GM21529 (cell line): ENCODE measurements at regions not wholly inside any gene's neighbourhood (a gene's known extent, or its start where the extent isn't known, plus 50 kb on each side); places are given as distances from the start of the nearest gene placed in this dataset.
"Not testable (repeated sequence)": the region's sequence is repeated elsewhere in the genome, so short reads cannot be mapped to it uniquely, and the experiment has no call there.

Source experiments
- ATAC-seq: cut with Tn5 transposase; IDR thresholded peaks from one replicate; pipeline ENCODE4 v1.9.1; 2021; ENCODE audit not compliant: unreplicated experiment

DNA sequence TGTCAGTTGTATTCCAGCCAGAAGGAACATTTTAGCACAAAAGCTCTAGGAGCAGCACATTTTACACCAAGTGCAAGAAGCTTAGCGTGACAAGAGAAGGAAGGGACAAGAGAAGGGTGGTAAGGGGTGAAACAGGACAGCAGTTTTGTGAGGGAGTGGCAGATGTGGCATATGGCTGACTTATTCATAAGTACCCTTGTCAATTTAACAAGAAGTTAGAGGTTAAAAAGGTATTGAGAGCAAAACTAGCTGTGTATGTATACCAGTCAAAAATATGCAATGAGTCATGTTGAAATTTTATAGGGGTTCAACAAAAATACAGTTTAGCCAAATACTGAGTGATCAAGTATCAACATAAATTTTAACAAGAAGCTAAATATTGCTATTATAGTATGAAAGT, 561.5 kb upstream of the POT1 start:
- no peak for ATAC-seq

DNA sequence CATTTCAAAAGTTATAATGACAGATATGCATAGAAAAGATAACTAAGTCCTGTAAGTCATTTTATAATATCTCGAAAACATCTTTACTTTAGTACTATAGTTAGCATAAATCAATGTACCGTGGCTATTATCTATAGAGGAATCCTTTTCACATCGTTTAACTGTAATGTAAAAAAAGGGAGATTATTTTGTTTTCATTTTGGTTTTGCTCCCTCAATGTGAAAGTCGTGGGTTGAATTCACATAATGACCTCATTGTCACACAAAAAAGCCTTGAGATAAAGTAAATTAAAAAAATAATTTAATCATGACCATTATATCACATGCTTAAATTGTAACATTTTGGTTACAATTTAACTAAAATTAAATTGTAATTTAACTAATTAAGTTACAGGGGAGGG, 560.5 kb upstream of the POT1 start:
- ATAC-seq: no peak

GRCh38 chr7:125485223-125485622, 555.6 kb upstream of the POT1 start:
- no peak for ATAC-seq

DNA sequence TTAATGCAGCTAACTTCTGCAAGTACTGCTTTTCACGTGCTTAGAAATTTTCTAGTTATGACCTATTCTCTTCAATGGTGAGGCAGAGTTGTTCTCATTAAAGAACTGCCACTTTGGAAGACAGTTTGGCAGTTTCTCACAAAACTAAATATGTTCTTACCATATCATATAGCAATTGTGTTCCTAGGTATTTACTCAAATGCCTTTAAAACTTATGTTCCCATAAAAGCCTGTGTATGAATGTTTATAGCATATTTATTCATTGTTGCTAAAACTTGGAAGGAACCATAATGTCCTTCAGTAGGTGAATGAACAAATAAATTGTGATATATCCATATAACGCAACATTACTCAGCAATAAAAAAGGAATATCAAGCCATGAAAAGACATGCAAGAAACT, 555.1 kb upstream of the POT1 start:
- no peak for ATAC-seq

DNA sequence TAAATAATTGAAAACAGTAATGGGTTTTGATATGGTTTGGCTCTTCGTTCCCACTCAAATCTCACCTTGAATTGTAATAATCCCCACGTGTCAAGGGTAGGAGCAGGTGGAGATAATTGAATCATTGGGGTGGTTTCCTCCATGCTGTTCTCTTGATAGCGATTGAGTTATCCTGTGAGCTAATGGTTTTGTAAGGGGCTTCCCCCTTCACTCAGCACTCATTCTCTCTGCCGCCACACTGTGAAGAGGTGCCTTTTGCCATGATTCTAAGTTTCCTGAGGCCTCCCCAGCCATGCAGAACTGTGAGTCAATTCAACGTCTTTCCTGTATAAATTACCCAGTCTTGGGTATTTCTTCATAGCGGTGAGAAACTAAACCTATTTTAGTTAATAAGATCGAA, 551.7 kb upstream of the POT1 start:
- ATAC-seq: no peak

- no peak for ATAC-seq
Observed at GRCh38 chr7:125480762-125481161, 551.1 kb upstream of the POT1 start.

- ATAC-seq: no peak
Observed at GRCh38 chr7:125468855-125469174, 539.2 kb upstream of the POT1 start.

GRCh38 chr7:125467996-125468854, 538.6 kb upstream of the POT1 start:
- ATAC-seq: no peak

- ATAC-seq: no peak
Observed at GRCh38 chr7:125465527-125465926, 535.9 kb upstream of the POT1 start.

GRCh38 chr7:125462615-125463014, 533.0 kb upstream of the POT1 start:
- no peak for ATAC-seq

DNA sequence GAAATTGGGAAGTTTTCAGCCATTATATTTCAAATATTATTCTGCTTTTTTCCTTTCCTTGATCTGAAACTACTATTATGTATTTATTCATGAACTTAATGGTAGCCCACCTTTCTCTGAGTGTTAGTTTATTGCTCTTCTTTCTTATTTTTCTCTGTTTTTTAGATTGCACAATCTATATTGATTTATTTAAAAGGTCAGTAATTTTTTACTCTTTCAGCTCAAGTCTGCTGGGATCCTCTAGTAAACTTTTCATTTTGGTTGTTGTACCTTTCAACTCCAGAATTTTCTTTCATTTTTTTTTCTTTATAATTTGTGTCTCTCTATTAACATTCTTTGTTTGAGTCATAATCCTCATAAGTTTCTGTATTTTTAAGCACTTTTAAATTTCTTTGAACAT, 529.4 kb upstream of the POT1 start:
- ATAC-seq: no peak

- no peak for ATAC-seq
Observed at GRCh38 chr7:125450749-125451148, 521.1 kb upstream of the POT1 start.

DNA sequence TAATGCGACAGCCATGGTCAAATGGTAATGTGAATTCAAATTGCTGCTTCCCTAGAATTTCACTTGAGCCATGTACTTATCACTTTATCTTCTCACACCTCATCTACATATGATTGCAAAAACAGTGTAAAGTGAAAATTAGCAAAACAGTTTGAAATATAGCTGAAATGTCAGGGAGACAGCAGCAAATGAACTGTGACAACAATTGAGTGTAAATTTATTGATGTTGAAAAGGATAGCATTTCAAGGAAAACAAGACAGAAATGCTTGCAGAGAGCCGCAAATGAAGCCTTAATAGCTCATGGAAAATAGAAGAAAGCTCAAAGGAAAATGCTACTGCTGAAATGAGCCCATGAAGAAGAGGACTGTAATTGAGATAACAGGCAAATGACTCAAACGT, 516.2 kb upstream of the POT1 start:
- ATAC-seq: no peak

GRCh38 chr7:125444864-125445263, 515.2 kb upstream of the POT1 start:
- no peak for ATAC-seq

DNA sequence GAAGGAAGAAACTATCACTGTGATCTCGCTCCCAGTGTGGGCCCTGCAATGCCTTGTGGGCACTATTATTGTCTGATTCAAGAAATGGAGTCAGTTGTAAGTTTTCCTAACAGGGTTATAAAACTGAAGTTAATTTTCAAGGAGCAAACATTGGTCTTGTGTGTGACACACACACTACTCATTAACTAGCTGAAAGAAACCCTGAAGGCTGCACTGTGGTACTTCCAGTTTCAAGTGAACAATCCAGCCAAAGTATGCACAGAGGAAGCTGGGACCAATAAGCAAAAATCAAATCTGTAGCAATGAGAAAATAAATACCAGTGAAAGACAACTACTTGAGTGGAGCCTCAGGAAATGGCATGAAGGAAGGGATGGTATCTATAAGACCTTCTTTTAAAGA, 506.6 kb upstream of the POT1 start:
- ATAC-seq: no peak

GRCh38 chr7:125431349-125431748, 501.7 kb upstream of the POT1 start:
- ATAC-seq: no peak

GRCh38 chr7:125430013-125430412, 500.4 kb upstream of the POT1 start:
- ATAC-seq: no peak

DNA sequence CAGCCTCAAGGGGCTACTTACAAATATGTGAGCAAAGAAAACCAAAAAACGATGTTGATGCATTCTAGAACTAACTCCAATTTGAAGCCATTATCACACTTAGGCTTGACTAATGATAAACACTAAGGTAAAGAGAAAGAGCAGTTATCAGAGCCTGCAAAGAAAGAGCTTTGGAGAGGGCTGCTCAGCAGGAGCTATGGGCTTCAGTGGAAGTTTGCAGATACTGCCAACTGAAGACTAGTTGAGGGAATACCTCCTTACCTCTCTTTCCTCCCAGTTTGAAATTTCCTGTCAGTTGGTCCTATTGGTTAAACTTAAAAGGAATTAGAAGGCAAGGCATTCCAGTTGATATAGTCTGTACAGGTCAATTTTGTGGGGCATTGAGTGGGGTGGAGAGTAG, 498.1 kb upstream of the POT1 start:
- ATAC-seq: no peak

DNA sequence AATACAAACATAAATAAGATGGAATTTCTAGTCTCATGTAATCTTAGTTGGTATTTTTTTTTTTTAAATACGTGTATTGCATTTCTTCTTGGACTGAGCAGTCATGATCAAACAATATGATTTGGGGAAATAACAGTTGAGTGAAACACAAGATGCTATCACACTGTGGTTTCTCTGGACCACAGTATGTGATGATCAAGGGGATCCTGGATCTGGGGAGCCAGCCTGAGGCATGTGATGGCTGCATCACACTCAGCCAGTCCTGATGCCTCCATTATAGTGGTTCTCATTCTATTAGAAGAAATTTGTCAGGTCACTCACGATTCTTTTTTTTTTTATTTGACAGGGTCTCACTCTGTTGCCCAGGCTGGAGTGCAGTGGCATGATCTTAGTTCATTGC, 495.9 kb upstream of the POT1 start:
- no peak for ATAC-seq

DNA sequence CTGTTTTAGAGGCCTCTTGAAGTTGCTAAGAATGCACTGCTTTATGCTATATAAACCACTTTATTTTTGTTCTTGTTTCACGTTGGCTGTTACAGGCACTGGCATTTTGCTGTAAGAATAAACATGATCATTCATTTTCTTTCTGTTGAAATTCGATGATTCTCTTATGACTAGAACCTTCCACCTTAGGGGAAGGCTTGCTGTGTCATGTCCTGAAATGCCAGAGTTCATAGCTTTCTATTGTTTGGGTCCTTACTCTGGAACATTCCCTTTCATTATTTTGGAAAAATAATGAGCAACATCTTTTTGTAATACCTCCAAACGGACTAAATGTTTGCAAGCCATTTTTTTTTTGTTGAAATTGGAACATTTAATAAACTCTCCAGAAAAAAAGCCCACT, 495.1 kb upstream of the POT1 start:
- no peak for ATAC-seq

GRCh38 chr7:125423458-125424155, 494.0 kb upstream of the POT1 start:
- no peak for ATAC-seq

DNA sequence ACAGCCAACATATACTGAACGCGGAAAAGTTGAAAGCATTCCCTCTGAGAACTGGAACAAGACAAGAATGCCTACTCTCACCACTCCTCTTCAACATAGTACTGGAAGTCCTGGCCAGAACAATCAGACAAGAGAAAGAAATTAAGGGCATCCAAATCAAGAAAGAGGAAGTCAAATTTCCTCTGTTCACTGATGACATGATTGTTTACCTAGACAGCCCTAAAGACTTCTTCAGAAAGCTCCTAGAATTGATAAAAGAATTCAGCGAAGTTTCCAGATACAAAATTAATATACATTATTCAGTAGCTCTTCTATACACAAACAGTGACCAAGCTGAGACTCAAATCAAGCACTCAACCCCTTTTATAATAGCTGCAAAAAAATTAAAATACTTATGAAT, 491.8 kb upstream of the POT1 start:
- not testable (repeated sequence) for ATAC-seq
